Mesenchymal stem cell (in vitro differentiated cells and primary cell): ENCODE measurements at regions not wholly inside any gene's neighbourhood (a gene's known extent, or its start where the extent isn't known, plus 50 kb on each side); places are given as distances from the start of the nearest gene placed in this dataset.

Experiments used
- DNase-seq: peaks from one replicate; pipeline ENCODE4 v3.0.0-alpha.2; 2013
- H2AFZ ChIP-seq: one replicate; pipeline ENCODE4 v1.6.1; 2013; ENCODE audit warnings: low read depth, mild to moderate bottlenecking, control low read depth, inconsistent platforms, low read length, moderate library complexity
- H2AK5ac ChIP-seq: 2 replicates; pipeline ENCODE4 v1.6.1; 2013; ENCODE audit warnings: low read length, moderate library complexity, mild to moderate bottlenecking, inconsistent platforms; ENCODE audit not compliant: severe bottlenecking
- H2BK120ac ChIP-seq: one replicate; pipeline ENCODE4 v1.6.1; 2013; ENCODE audit warnings: low read depth, mild to moderate bottlenecking, inconsistent platforms, low read length, moderate library complexity
- H2BK12ac ChIP-seq, 2 experiments: one replicate each; pipeline ENCODE4 v1.6.1; 2013; ENCODE audit warnings: inconsistent platforms in 2 of 2, low read length in 2 of 2, mild to moderate bottlenecking in 2 of 2, moderate library complexity in 2 of 2, control low read depth in 1 of 2
- H2BK15ac ChIP-seq: one replicate; pipeline ENCODE4 v1.6.1; 2013; ENCODE audit warnings: mild to moderate bottlenecking, low read depth, inconsistent platforms; ENCODE audit not compliant: poor library complexity, severe bottlenecking
- H2BK5ac ChIP-seq: 2 replicates; pipeline ENCODE4 v1.6.1; 2013; ENCODE audit warnings: low read depth, mild to moderate bottlenecking, low read length, control low read depth, inconsistent platforms; ENCODE audit not compliant: poor library complexity, severe bottlenecking
- H3K14ac ChIP-seq, 2 experiments: one replicate each; pipeline ENCODE4 v1.6.1; 2013; ENCODE audit warnings: inconsistent platforms in 2 of 2, low read length in 2 of 2, control low read depth in 1 of 2, mild to moderate bottlenecking in 1 of 2, moderate library complexity in 1 of 2
- H3K18ac ChIP-seq, 2 experiments: one replicate each; pipeline ENCODE4 v1.6.1; 2013; ENCODE audit warnings: inconsistent platforms in 2 of 2, low read length in 2 of 2, control low read depth in 1 of 2, low read depth in 1 of 2, mild to moderate bottlenecking in 1 of 2
- H3K23ac ChIP-seq, 2 experiments: one replicate each; pipeline ENCODE4 v1.6.1; 2013; ENCODE audit warnings: inconsistent platforms in 2 of 2, low read length in 2 of 2, mild to moderate bottlenecking in 2 of 2, moderate library complexity in 2 of 2, control low read depth in 1 of 2
- H3K27ac ChIP-seq: 2 replicates; pipeline ENCODE4 v1.5.1; 2013; ENCODE audit warnings: mild to moderate bottlenecking, moderate library complexity, low read length, control low read depth, inconsistent platforms; ENCODE audit not compliant: poor library complexity, severe bottlenecking
- H3K27me3 ChIP-seq, 2 experiments: 2 replicates each; pipeline versions ENCODE4 v1.6.1 to v1.7.0; 2013; ENCODE audit warnings: low read length in 2 of 2, mild to moderate bottlenecking in 2 of 2, moderate library complexity in 2 of 2, control low read depth in 1 of 2, inconsistent platforms in 1 of 2; ENCODE audit not compliant: control insufficient read depth in 1 of 2, insufficient read depth in 1 of 2
- H3K36me3 ChIP-seq, 2 experiments: 2 replicates each; pipeline versions ENCODE4 v1.6.1 to v1.7.0; 2013; ENCODE audit warnings: low read length in 2 of 2, control low read depth in 1 of 2, inconsistent platforms in 1 of 2, low read depth in 1 of 2, mild to moderate bottlenecking in 1 of 2; ENCODE audit not compliant: insufficient read depth in 2 of 2, control insufficient read depth in 1 of 2
- H3K4ac ChIP-seq, 2 experiments: one replicate each; pipeline ENCODE4 v1.6.1; 2013; ENCODE audit warnings: inconsistent platforms in 2 of 2, low read length in 2 of 2, mild to moderate bottlenecking in 2 of 2, moderate library complexity in 2 of 2, control low read depth in 1 of 2, low read depth in 1 of 2
- H3K4me1 ChIP-seq: 2 replicates; pipeline ENCODE4 v1.6.1; 2013; ENCODE audit warnings: low read depth, low read length, control low read depth; ENCODE audit not compliant: control insufficient read depth, insufficient read depth
- H3K4me2 ChIP-seq: 2 replicates; pipeline ENCODE4 v1.6.1; 2013; ENCODE audit warnings: low read length, mild to moderate bottlenecking, inconsistent platforms; ENCODE audit not compliant: poor library complexity, severe bottlenecking
- H3K4me3 ChIP-seq, 2 experiments: 2 replicates each; pipeline versions ENCODE4 v1.5.1 to v1.7.0; 2013; ENCODE audit warnings: low read length in 2 of 2, mild to moderate bottlenecking in 2 of 2, control low read depth in 1 of 2, low read depth in 1 of 2; ENCODE audit not compliant: insufficient read depth in 1 of 2
- H3K79me1 ChIP-seq: replicated peaks from 2 replicates; pipeline ENCODE4 v1.6.1; 2013; ENCODE audit warnings: mild to moderate bottlenecking, control low read depth, low read length, inconsistent platforms; ENCODE audit not compliant: poor library complexity, severe bottlenecking
- H3K9ac ChIP-seq: 2 replicates; pipeline ENCODE4 v1.7.0; 2013; ENCODE audit warnings: mild to moderate bottlenecking, low read length, moderate library complexity
- H3K9me3 ChIP-seq: 2 replicates; pipeline ENCODE4 v1.7.0; 2013; ENCODE audit warnings: mild to moderate bottlenecking, low read length; ENCODE audit not compliant: control insufficient read depth
- H4K8ac ChIP-seq: one replicate; pipeline ENCODE4 v1.6.1; 2013; ENCODE audit warnings: inconsistent platforms, mild to moderate bottlenecking, low read length, moderate library complexity
- H4K91ac ChIP-seq: one replicate; pipeline ENCODE4 v1.6.1; 2013; ENCODE audit warnings: mild to moderate bottlenecking, low read length, inconsistent platforms
- WGBS: methylation state at CpG from one replicate; pipeline ENCODE4 v1.1.7; 2013; ENCODE audit warnings: mixed read lengths; 5-methylcytosine and 5-hydroxymethylcytosine counted together

- no peak overlapping the region for H3K4ac ChIP-seq
- H2BK120ac ChIP-seq, result no peak overlapping the region
- H2AFZ ChIP-seq, result no peak overlapping the region
- H3K18ac ChIP-seq, result no peak overlapping the region
- H3K36me3 ChIP-seq, result no peaks in the 10 kb centered on the region
- H3K27ac ChIP-seq, result no peak overlapping the region
- no peaks in the 10 kb centered on the region for H3K27me3 ChIP-seq
- no peak overlapping the region for H2AK5ac ChIP-seq
- H3K79me1 ChIP-seq, result no peaks in the 10 kb centered on the region
- H2BK12ac ChIP-seq, result no peak overlapping the region
- H3K23ac ChIP-seq, result no peak overlapping the region
- no peak overlapping the region for H2BK5ac ChIP-seq
- H3K4me1 ChIP-seq, result peaks cover 3% of the 10 kb centered on the region
- no peak overlapping the region for H3K9ac ChIP-seq
- no peak for DNase-seq
- no peak overlapping the region for H2BK15ac ChIP-seq
- WGBS, result 98% methylated on average over 1 of the region's 1 CpG
- H3K4me2 ChIP-seq, result no peak overlapping the region
- no peak overlapping the region for H3K14ac ChIP-seq
- no peaks in the 10 kb centered on the region for H3K9me3 ChIP-seq
- no peak overlapping the region for H3K4me3 ChIP-seq
- no peak overlapping the region for H4K91ac ChIP-seq
- no peak overlapping the region for H4K8ac ChIP-seq
Observed at GRCh38 chr3:24604215-24604614, 109.6 kb upstream of the THRB start.

GRCh38 chr3:24605511-24606028 lies 110.9 kb upstream of the THRB start:
- H3K27me3 ChIP-seq, result no peaks in the 10 kb centered on the region
- no peaks in the 10 kb centered on the region for H3K9me3 ChIP-seq
- H3K4me2 ChIP-seq, result no peak overlapping the region
- no peak overlapping the region for H2AFZ ChIP-seq
- H3K27ac ChIP-seq, result no peak overlapping the region
- no peaks in the 10 kb centered on the region for H3K79me1 ChIP-seq
- H3K4ac ChIP-seq, result no peak overlapping the region
- no peak overlapping the region for H3K14ac ChIP-seq
- H2BK5ac ChIP-seq, result no peak overlapping the region
- no peak overlapping the region for H2BK120ac ChIP-seq
- no peak for DNase-seq
- H2AK5ac ChIP-seq, result no peak overlapping the region
- H3K9ac ChIP-seq, result no peak overlapping the region
- 100% methylated on average over 2 of the region's 4 CpGs for WGBS
- H3K36me3 ChIP-seq, result no peaks in the 10 kb centered on the region
- H4K8ac ChIP-seq, result no peak overlapping the region
- H3K4me1 ChIP-seq, result peaks cover 3% of the 10 kb centered on the region
- no peak overlapping the region for H3K23ac ChIP-seq
- no peak overlapping the region for H2BK15ac ChIP-seq
- H2BK12ac ChIP-seq, result no peak overlapping the region
- H4K91ac ChIP-seq, result no peak overlapping the region
- H3K18ac ChIP-seq, result no peak overlapping the region
- H3K4me3 ChIP-seq, result no peak overlapping the region

GRCh38 chr3:24607281-24607680 lies 112.6 kb upstream of the THRB start:
- H3K9me3 ChIP-seq, result no peaks in the 10 kb centered on the region

GRCh38 chr3:24608701-24609390 lies 114.2 kb upstream of the THRB start:
- no peak overlapping the region for H4K91ac ChIP-seq
- H3K36me3 ChIP-seq, result no peaks in the 10 kb centered on the region
- peak overlapping the region in 1 of 2 experiments; percentile 62 for H3K4me3 ChIP-seq
- no peak overlapping the region for H2BK120ac ChIP-seq
- H3K9me3 ChIP-seq, result no peaks in the 10 kb centered on the region
- H3K23ac ChIP-seq, result no peak overlapping the region
- no peak for DNase-seq
- H3K18ac ChIP-seq, result no peak overlapping the region
- H3K79me1 ChIP-seq, result no peaks in the 10 kb centered on the region
- no peak overlapping the region for H3K4me2 ChIP-seq
- no peak overlapping the region for H2BK15ac ChIP-seq
- no peak overlapping the region for H3K4ac ChIP-seq
- no peak overlapping the region for H2BK5ac ChIP-seq
- no peak overlapping the region for H3K14ac ChIP-seq
- H2AFZ ChIP-seq, result no peak overlapping the region
- WGBS, result 90% methylated on average over 3 of the region's 3 CpGs
- H2BK12ac ChIP-seq, result no peak overlapping the region
- H3K27ac ChIP-seq, result no peak overlapping the region
- no peak overlapping the region for H4K8ac ChIP-seq
- peak overlapping the region; percentile 50 for H3K9ac ChIP-seq
- peaks cover 1% of the 10 kb centered on the region for H3K4me1 ChIP-seq
- H2AK5ac ChIP-seq, result no peak overlapping the region
- no peaks in the 10 kb centered on the region for H3K27me3 ChIP-seq

More at GRCh38 chr3:24607281-24607680, 112.6 kb upstream of the THRB start:
- H3K23ac ChIP-seq, result no peak overlapping the region
- H3K27me3 ChIP-seq, result no peaks in the 10 kb centered on the region
- H3K18ac ChIP-seq, result no peak overlapping the region
- no peak overlapping the region for H2BK5ac ChIP-seq
- H2BK120ac ChIP-seq, result no peak overlapping the region
- DNase-seq, result no peak
- H3K36me3 ChIP-seq, result no peaks in the 10 kb centered on the region
- H2AFZ ChIP-seq, result no peak overlapping the region
- H2AK5ac ChIP-seq, result no peak overlapping the region
- H3K9ac ChIP-seq, result no peak overlapping the region
- no peak overlapping the region for H3K4me2 ChIP-seq
- no peaks in the 10 kb centered on the region for H3K79me1 ChIP-seq
- no peak overlapping the region for H3K27ac ChIP-seq
- no peak overlapping the region for H2BK12ac ChIP-seq
- H3K4ac ChIP-seq, result no peak overlapping the region
- no peak overlapping the region for H4K91ac ChIP-seq
- no peak overlapping the region for H3K14ac ChIP-seq
- no peak overlapping the region for H3K4me3 ChIP-seq
- H2BK15ac ChIP-seq, result no peak overlapping the region
- H4K8ac ChIP-seq, result no peak overlapping the region
- peaks cover 3% of the 10 kb centered on the region for H3K4me1 ChIP-seq
